ENCODE measurements at regions not wholly inside any gene's neighbourhood (a gene's known extent, or its start where the extent isn't known, plus 50 kb on each side); places are given as distances from the start of the nearest gene placed in this dataset.

GRCh38 chr2:239602290-239603282 lies 201.8 kb upstream of the HDAC4 start:
- Histone ChIP-seq H3K4me1 (ENCODE audit: insufficient read depth, low read length) (peaks cover 3% of the 10 kb centered on the region; the same call in 1 of the 2 replicates), H3K4me3 (ENCODE audit: low read length) (no peak overlapping the region), H3K36me3 (ENCODE audit: insufficient read depth, low read depth, low read length) (no peaks in the 10 kb centered on the region), H3K9me3 (ENCODE audit: insufficient read depth, low read depth, low read length) (no peaks in the 10 kb centered on the region), H3K9ac (ENCODE audit: low read depth, low read length) (no peak overlapping the region), H3K27me3 (ENCODE audit: insufficient read depth, low read length) (peaks cover 15% of the 10 kb centered on the region; the same call in 1 of the 2 replicates), H3K27ac (ENCODE audit: low read length) (no peak overlapping the region)

- no peaks in the 10 kb centered on the region for H3K36me3 ChIP-seq (ENCODE audit: insufficient read depth, low read depth, low read length)
- H3K4me3 ChIP-seq (ENCODE audit: low read length) = no peak overlapping the region
- H3K9me3 ChIP-seq (ENCODE audit: insufficient read depth, low read depth, low read length) = no peaks in the 10 kb centered on the region
- no peak overlapping the region for H3K9ac ChIP-seq (ENCODE audit: low read depth, low read length)
- H3K27me3 ChIP-seq (ENCODE audit: insufficient read depth, low read length) = peaks cover 15% of the 10 kb centered on the region; the same call in 1 of the 2 replicates
- peaks cover 3% of the 10 kb centered on the region; the same call in 1 of the 2 replicates for H3K4me1 ChIP-seq (ENCODE audit: insufficient read depth, low read length)
- H3K27ac ChIP-seq (ENCODE audit: low read length) = no peak overlapping the region
These were observed 201.1 kb upstream of the HDAC4 start for GRCh38 chr2:239601880-239602279.

- H3K9me3 ChIP-seq (ENCODE audit: insufficient read depth, low read depth, low read length) = no peaks in the 10 kb centered on the region
- H3K27me3 ChIP-seq (ENCODE audit: insufficient read depth, low read length) = peaks cover 15% of the 10 kb centered on the region; the same call in 1 of the 2 replicates
- no peak overlapping the region for H3K27ac ChIP-seq (ENCODE audit: low read length)
- no peaks in the 10 kb centered on the region for H3K36me3 ChIP-seq (ENCODE audit: insufficient read depth, low read depth, low read length)
- H3K4me1 ChIP-seq (ENCODE audit: insufficient read depth, low read length) = peaks cover 3% of the 10 kb centered on the region; the same call in 1 of the 2 replicates
- no peak overlapping the region for H3K9ac ChIP-seq (ENCODE audit: low read depth, low read length)
- H3K4me3 ChIP-seq (ENCODE audit: low read length) = no peak overlapping the region
These were observed 200.5 kb upstream of the HDAC4 start for GRCh38 chr2:239601201-239601851.

- H3K4me1 ChIP-seq (ENCODE audit: insufficient read depth, low read length) = peaks cover 3% of the 10 kb centered on the region; the same call in 1 of the 2 replicates
- H3K36me3 ChIP-seq (ENCODE audit: insufficient read depth, low read depth, low read length) = no peaks in the 10 kb centered on the region
- H3K9me3 ChIP-seq (ENCODE audit: insufficient read depth, low read depth, low read length) = no peaks in the 10 kb centered on the region
- H3K27me3 ChIP-seq (ENCODE audit: insufficient read depth, low read length) = peaks cover 15% of the 10 kb centered on the region; the same call in 1 of the 2 replicates
- H3K27ac ChIP-seq (ENCODE audit: low read length) = no peak overlapping the region
- H3K9ac ChIP-seq (ENCODE audit: low read depth, low read length) = no peak overlapping the region
- H3K4me3 ChIP-seq (ENCODE audit: low read length) = no peak overlapping the region
These were observed 199.8 kb upstream of the HDAC4 start for GRCh38 chr2:239600650-239601049.

- Histone ChIP-seq H3K36me3 (ENCODE audit: insufficient read depth, low read depth, low read length) (no peaks in the 10 kb centered on the region), H3K27ac (ENCODE audit: low read length) (no peak overlapping the region), H3K4me3 (ENCODE audit: low read length) (no peak overlapping the region), H3K9ac (ENCODE audit: low read depth, low read length) (no peak overlapping the region), H3K4me1 (ENCODE audit: insufficient read depth, low read length) (peaks cover 3% of the 10 kb centered on the region; the same call in 1 of the 2 replicates), H3K27me3 (ENCODE audit: insufficient read depth, low read length) (peaks cover 15% of the 10 kb centered on the region; the same call in 1 of the 2 replicates), H3K9me3 (ENCODE audit: insufficient read depth, low read depth, low read length) (no peaks in the 10 kb centered on the region)
These were observed 199.3 kb upstream of the HDAC4 start for GRCh38 chr2:239600001-239600593.

GRCh38 chr2:239599299-239599698 lies 198.5 kb upstream of the HDAC4 start:
- H3K4me3 ChIP-seq (ENCODE audit: low read length) = no peak overlapping the region
- H3K9ac ChIP-seq (ENCODE audit: low read depth, low read length) = no peak overlapping the region
- peaks cover 3% of the 10 kb centered on the region; the same call in 1 of the 2 replicates for H3K4me1 ChIP-seq (ENCODE audit: insufficient read depth, low read length)
- H3K9me3 ChIP-seq (ENCODE audit: insufficient read depth, low read depth, low read length) = no peaks in the 10 kb centered on the region
- peaks cover 15% of the 10 kb centered on the region; the same call in 1 of the 2 replicates for H3K27me3 ChIP-seq (ENCODE audit: insufficient read depth, low read length)
- no peaks in the 10 kb centered on the region for H3K36me3 ChIP-seq (ENCODE audit: insufficient read depth, low read depth, low read length)
- H3K27ac ChIP-seq (ENCODE audit: low read length) = no peak overlapping the region

- peaks cover 3% of the 10 kb centered on the region; the same call in 1 of the 2 replicates for H3K4me1 ChIP-seq (ENCODE audit: insufficient read depth, low read length)
- no peak overlapping the region for H3K27ac ChIP-seq (ENCODE audit: low read length)
- peaks cover 15% of the 10 kb centered on the region; the same call in 1 of the 2 replicates for H3K27me3 ChIP-seq (ENCODE audit: insufficient read depth, low read length)
- H3K4me3 ChIP-seq (ENCODE audit: low read length) = no peak overlapping the region
- no peaks in the 10 kb centered on the region for H3K9me3 ChIP-seq (ENCODE audit: insufficient read depth, low read depth, low read length)
- no peak overlapping the region for H3K9ac ChIP-seq (ENCODE audit: low read depth, low read length)
- H3K36me3 ChIP-seq (ENCODE audit: insufficient read depth, low read depth, low read length) = no peaks in the 10 kb centered on the region
These were observed 197.9 kb upstream of the HDAC4 start for GRCh38 chr2:239598732-239599090.

- no peak overlapping the region for H3K9ac ChIP-seq (ENCODE audit: low read depth, low read length)
- no peak overlapping the region for H3K4me3 ChIP-seq (ENCODE audit: low read length)
- no peaks in the 10 kb centered on the region for H3K9me3 ChIP-seq (ENCODE audit: insufficient read depth, low read depth, low read length)
- no peaks in the 10 kb centered on the region for H3K36me3 ChIP-seq (ENCODE audit: insufficient read depth, low read depth, low read length)
- peaks cover 3% of the 10 kb centered on the region; the same call in 1 of the 2 replicates for H3K4me1 ChIP-seq (ENCODE audit: insufficient read depth, low read length)
- peaks cover 15% of the 10 kb centered on the region; the same call in 1 of the 2 replicates for H3K27me3 ChIP-seq (ENCODE audit: insufficient read depth, low read length)
- H3K27ac ChIP-seq (ENCODE audit: low read length) = no peak overlapping the region
These were observed 197.4 kb upstream of the HDAC4 start for GRCh38 chr2:239598011-239598731.

- Histone ChIP-seq H3K27me3 (ENCODE audit: insufficient read depth, low read length) (peaks cover 5% of the 10 kb centered on the region; the same call in 1 of the 2 replicates), H3K9me3 (ENCODE audit: insufficient read depth, low read depth, low read length) (peaks cover 5% of the 10 kb centered on the region; the same call in 1 of the 2 replicates), H3K4me1 (ENCODE audit: insufficient read depth, low read length) (peaks cover 3% of the 10 kb centered on the region; the same call in 1 of the 2 replicates), H3K27ac (ENCODE audit: low read length) (no peak overlapping the region), H3K36me3 (ENCODE audit: insufficient read depth, low read depth, low read length) (no peaks in the 10 kb centered on the region), H3K4me3 (ENCODE audit: low read length) (no peak overlapping the region), H3K9ac (ENCODE audit: low read depth, low read length) (no peak overlapping the region)
These were observed 196.4 kb upstream of the HDAC4 start for GRCh38 chr2:239597216-239597615.

- Histone ChIP-seq H3K9me3 (ENCODE audit: insufficient read depth, low read depth, low read length) (peaks cover 7% of the 10 kb centered on the region; the same call in 1 of the 2 replicates), H3K27me3 (ENCODE audit: insufficient read depth, low read length) (peaks cover under 1% of the 10 kb centered on the region; the same call in 1 of the 2 replicates), H3K4me1 (ENCODE audit: insufficient read depth, low read length) (peaks cover 3% of the 10 kb centered on the region; the same call in 1 of the 2 replicates), H3K27ac (ENCODE audit: low read length) (no peak overlapping the region), H3K36me3 (ENCODE audit: insufficient read depth, low read depth, low read length) (no peaks in the 10 kb centered on the region), H3K4me3 (ENCODE audit: low read length) (no peak overlapping the region), H3K9ac (ENCODE audit: low read depth, low read length) (no peak overlapping the region)
These were observed 196.0 kb upstream of the HDAC4 start for GRCh38 chr2:239596792-239597191.

All from iPS-20b (cell line).